Spleen (tissue), 11 donors: ENCODE measurements at regions not wholly inside any gene's neighbourhood (a gene's known extent, or its start where the extent isn't known, plus 50 kb on each side); places are given as distances from the start of the nearest gene placed in this dataset.
"Not testable (repeated sequence)": the region's sequence is repeated elsewhere in the genome, so short reads cannot be mapped to it uniquely, and the experiment has no call there.

ENCODE experiments used
- DNase-seq: peaks from one replicate; pipeline ENCODE4 v3.0.0-alpha.2; 2020
- H3K27ac ChIP-seq, 8 donors: fragments of 200-600 bp; sonication (generic) in 7 of 8; 1 replicate in 4 of 8; 2 replicates in 4 of 8; pipeline versions ENCODE4 v1.5.0 to v1.8.0; 2016 to 2021; ENCODE audit warnings: inconsistent platforms in 4 of 8, mild to moderate bottlenecking in 4 of 8, moderate library complexity in 1 of 8
- H3K27me3 ChIP-seq, 7 donors: fragments of 200-600 bp; sonication (generic) in 6 of 7; replicated peaks in 1 of 7; 1 replicate in 4 of 7; 2 replicates in 3 of 7; pipeline versions ENCODE4 v1.5.0 to v1.8.0; 2016 to 2021; ENCODE audit warnings: inconsistent platforms in 3 of 7, mild to moderate bottlenecking in 1 of 7
- H3K36me3 ChIP-seq, 6 donors: fragments of 200-600 bp; sonication (generic) in 5 of 6; 1 replicate in 4 of 6; 2 replicates in 2 of 6; pipeline versions ENCODE4 v1.5.0 to v1.8.0; 2016 to 2021; ENCODE audit warnings: inconsistent platforms in 2 of 6
- H3K4me1 ChIP-seq, 6 donors: fragments of 200-600 bp; sonication (generic) in 5 of 6; 1 replicate in 3 of 6; 2 replicates in 3 of 6; pipeline versions ENCODE4 v1.5.0 to v1.8.0; 2016 to 2021; ENCODE audit warnings: inconsistent platforms in 3 of 6
- H3K4me3 ChIP-seq, 8 donors: fragments of 200-600 bp; sonication (generic) in 7 of 8; 1 replicate in 4 of 8; 2 replicates in 4 of 8; pipeline versions ENCODE4 v1.5.0 to v1.8.0; 2016 to 2021; ENCODE audit warnings: inconsistent platforms in 4 of 8, mild to moderate bottlenecking in 4 of 8, moderate library complexity in 2 of 8
- H3K9me3 ChIP-seq, 8 donors: fragments of 200-600 bp; sonication (generic) in 7 of 8; 1 replicate in 4 of 8; 2 replicates in 4 of 8; pipeline versions ENCODE4 v1.5.0 to v1.8.0; 2016 to 2021; ENCODE audit warnings: inconsistent platforms in 4 of 8
- POLR2A ChIP-seq, 3 donors: fragments of 450-650 bp; IDR thresholded peaks; one replicate each; pipeline ENCODE4 v1.5.1; 2017; ENCODE audit warnings: antibody characterized with exemption in 3 of 3, mild to moderate bottlenecking in 1 of 3
- POLR2AphosphoS5 ChIP-seq, 3 donors: sonication (generic); formaldehyde crosslinking; IDR thresholded peaks; one replicate each; pipeline ENCODE4 v1.5.1; 2017; ENCODE audit warnings: antibody characterized with exemption in 3 of 3
- WGBS, 5 donors: extraction: QIAGEN DNeasy Blood & Tissue Kit in 3 of 5; methylation state at CpG; one replicate each; pipeline versions ENCODE4 v1.1.5 to v1.1.7; 2013 to 2018; 5-methylcytosine and 5-hydroxymethylcytosine counted together
- intact Hi-C: fragments of 100-400 bp; cut with DNase I; formaldehyde crosslinking; loops from one replicate; pipeline ENCODE4 v1.15.0; 2023; ENCODE audit warnings: low total_unique reads
- TF ChIP-seq, protein P1 (sequence below), 11 experiments: fragments of 200-600 bp in 7 of 11; fragments of 450-650 bp in 4 of 11; sonication (generic) in 4 of 11; IDR thresholded peaks in 8 of 11; conservative IDR thresholded peaks in 3 of 11; 1 replicate in 7 of 11; 2 replicates in 4 of 11; pipeline versions ENCODE4 v1.4.0 to v1.8.0; 2016 to 2021; ENCODE audit warnings: antibody characterized with exemption in 11 of 11, inconsistent platforms in 4 of 11, mild to moderate bottlenecking in 1 of 11
- donor health status: healthy with polysubstance abuse.
- donor health status: DM: no; HTN: no; CAD: no; lungs with moderate emphysema.
- donor health status: DM: no; HTN: no; CAD: no.
- donor health status: Bipolar disorder and iron deficiency.
- donor health status: healthy.
- donor health status: DM: no; HTN: no; CAD: no.
- donor health status: DM: yes; HTN: yes; CAD: no.

GRCh38 chr11:41799754-41800153 lies 340.3 kb upstream of the LRRC4C start:
- Histone ChIP-seq H3K36me3 (no peaks in the 10 kb centered on the region), H3K27ac (no peak overlapping the region), H3K4me3 (no peak overlapping the region), H3K27me3 (no peaks in the 10 kb centered on the region), H3K4me1 (no peaks in the 10 kb centered on the region), H3K9me3 (peaks cover 0 to 7% (median 0%) of the 10 kb centered on the region in 8 donors)
- TF ChIP-seq, protein P1, sequence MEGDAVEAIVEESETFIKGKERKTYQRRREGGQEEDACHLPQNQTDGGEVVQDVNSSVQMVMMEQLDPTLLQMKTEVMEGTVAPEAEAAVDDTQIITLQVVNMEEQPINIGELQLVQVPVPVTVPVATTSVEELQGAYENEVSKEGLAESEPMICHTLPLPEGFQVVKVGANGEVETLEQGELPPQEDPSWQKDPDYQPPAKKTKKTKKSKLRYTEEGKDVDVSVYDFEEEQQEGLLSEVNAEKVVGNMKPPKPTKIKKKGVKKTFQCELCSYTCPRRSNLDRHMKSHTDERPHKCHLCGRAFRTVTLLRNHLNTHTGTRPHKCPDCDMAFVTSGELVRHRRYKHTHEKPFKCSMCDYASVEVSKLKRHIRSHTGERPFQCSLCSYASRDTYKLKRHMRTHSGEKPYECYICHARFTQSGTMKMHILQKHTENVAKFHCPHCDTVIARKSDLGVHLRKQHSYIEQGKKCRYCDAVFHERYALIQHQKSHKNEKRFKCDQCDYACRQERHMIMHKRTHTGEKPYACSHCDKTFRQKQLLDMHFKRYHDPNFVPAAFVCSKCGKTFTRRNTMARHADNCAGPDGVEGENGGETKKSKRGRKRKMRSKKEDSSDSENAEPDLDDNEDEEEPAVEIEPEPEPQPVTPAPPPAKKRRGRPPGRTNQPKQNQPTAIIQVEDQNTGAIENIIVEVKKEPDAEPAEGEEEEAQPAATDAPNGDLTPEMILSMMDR (IDR thresholded peaks at IDR 0.05 in 8 of 11, conservative IDR thresholded peaks at IDR 0.05 in 3 of 11) = no peak
- no peak for TF ChIP-seq POLR2AphosphoS5 (IDR thresholded peaks at IDR 0.05)
- no peak for TF ChIP-seq POLR2A (IDR thresholded peaks at IDR 0.05)
- intact Hi-C loops = no loop called here
- no peak for DNase-seq

GRCh38 chr11:41803895-41804294 lies 344.4 kb upstream of the LRRC4C start:
- H3K27me3 ChIP-seq = no peaks in the 10 kb centered on the region
- no peaks in the 10 kb centered on the region for H3K4me1 ChIP-seq
- no peak for DNase-seq
- peaks cover 0 to 11% (median 0%) of the 10 kb centered on the region in 8 donors for H3K9me3 ChIP-seq
- no peak overlapping the region for H3K4me3 ChIP-seq
- no peak for TF ChIP-seq POLR2A (IDR thresholded peaks at IDR 0.05)
- H3K27ac ChIP-seq = no peak overlapping the region
- 42 to 78% (median 60%) methylated on average over 4 of the region's 4 CpGs for WGBS, 5 donors
- intact Hi-C loops = no loop called here
- no peaks in the 10 kb centered on the region for H3K36me3 ChIP-seq

GRCh38 chr11:41816396-41816795 lies 356.9 kb upstream of the LRRC4C start:
- Histone ChIP-seq H3K27ac (no peak overlapping the region), H3K4me1 (no peaks in the 10 kb centered on the region), H3K4me3 (no peak overlapping the region), H3K9me3 (peaks cover 0 to 47% (median 35%) of the 10 kb centered on the region in 8 donors), H3K27me3 (no peaks in the 10 kb centered on the region), H3K36me3 (no peaks in the 10 kb centered on the region)
- no peak for TF ChIP-seq POLR2A (IDR thresholded peaks at IDR 0.05)
- TF ChIP-seq POLR2AphosphoS5 (IDR thresholded peaks at IDR 0.05) = no peak
- TF ChIP-seq, protein P1 (IDR thresholded peaks at IDR 0.05 in 8 of 11, conservative IDR thresholded peaks at IDR 0.05 in 3 of 11) = no peak
- no peak for DNase-seq
- intact Hi-C loops = no loop called here

GRCh38 chr11:41824287-41824686 lies 364.8 kb upstream of the LRRC4C start:
- H3K4me1 ChIP-seq, H3K27me3 ChIP-seq, H3K36me3 ChIP-seq, DNase-seq, intact Hi-C loops, H3K4me3 ChIP-seq, H3K27ac ChIP-seq: not testable (repeated sequence)
- WGBS, 5 donors = 70 to 88% (median 78%) methylated on average over 2 of the region's 2 CpGs
- peaks cover 0 to 20% (median 3%) of the 10 kb centered on the region in 8 donors for H3K9me3 ChIP-seq

DNA sequence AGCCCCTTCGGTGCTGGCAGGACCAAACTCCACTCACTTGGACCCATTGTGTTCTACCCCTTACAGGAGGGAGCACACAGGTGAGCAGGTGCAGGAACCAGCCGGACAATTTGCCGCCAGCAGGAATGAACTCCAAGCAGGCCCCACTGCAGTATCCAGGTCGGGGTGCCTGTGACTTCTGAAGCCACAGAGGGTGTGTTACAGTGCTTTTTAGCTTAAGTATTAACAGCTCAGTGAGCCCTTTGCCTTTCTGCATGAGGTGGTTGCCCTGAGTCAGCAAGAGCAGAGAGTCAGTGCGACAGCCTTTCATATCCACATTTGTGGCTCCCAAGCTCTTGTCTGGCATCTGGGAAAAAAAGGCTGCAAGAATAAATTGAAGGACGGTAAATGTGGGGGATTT lies 366.6 kb upstream of the LRRC4C start:
- TF ChIP-seq POLR2A (IDR thresholded peaks at IDR 0.05) (no peak), POLR2AphosphoS5 (IDR thresholded peaks at IDR 0.05) (no peak)
- TF ChIP-seq, protein P1 (IDR thresholded peaks at IDR 0.05 in 8 of 11, conservative IDR thresholded peaks at IDR 0.05 in 3 of 11) = no peak
- Histone ChIP-seq H3K27ac (no peak overlapping the region), H3K4me1 (no peaks in the 10 kb centered on the region), H3K4me3 (no peak overlapping the region), H3K9me3 (peaks cover 0 to 20% (median 2%) of the 10 kb centered on the region in 8 donors), H3K36me3 (no peaks in the 10 kb centered on the region), H3K27me3 (no peaks in the 10 kb centered on the region)
- intact Hi-C loops = no loop called here
- no peak for DNase-seq
- WGBS, 5 donors = 74 to 88% (median 80%) methylated on average over 6 of the region's 6 CpGs
